ENCODE measurements at regions not wholly inside any gene's neighbourhood (a gene's known extent, or its start where the extent isn't known, plus 50 kb on each side); places are given as distances from the start of the nearest gene placed in this dataset.

GRCh38 chr3:76788206-76788605, 251.7 kb upstream of the ROBO2 start:
- Histone ChIP-seq H3K27me3 (no peaks in the 10 kb centered on the region), H3K9me3 (ENCODE audit: low read depth) (no peaks in the 10 kb centered on the region), H3K4me3 (no peak overlapping the region), H3K4me1 (ENCODE audit: low read depth) (no peaks in the 10 kb centered on the region), H3K27ac (no peak overlapping the region), H3K36me3 (no peaks in the 10 kb centered on the region)
- TF ChIP-seq, protein P1, sequence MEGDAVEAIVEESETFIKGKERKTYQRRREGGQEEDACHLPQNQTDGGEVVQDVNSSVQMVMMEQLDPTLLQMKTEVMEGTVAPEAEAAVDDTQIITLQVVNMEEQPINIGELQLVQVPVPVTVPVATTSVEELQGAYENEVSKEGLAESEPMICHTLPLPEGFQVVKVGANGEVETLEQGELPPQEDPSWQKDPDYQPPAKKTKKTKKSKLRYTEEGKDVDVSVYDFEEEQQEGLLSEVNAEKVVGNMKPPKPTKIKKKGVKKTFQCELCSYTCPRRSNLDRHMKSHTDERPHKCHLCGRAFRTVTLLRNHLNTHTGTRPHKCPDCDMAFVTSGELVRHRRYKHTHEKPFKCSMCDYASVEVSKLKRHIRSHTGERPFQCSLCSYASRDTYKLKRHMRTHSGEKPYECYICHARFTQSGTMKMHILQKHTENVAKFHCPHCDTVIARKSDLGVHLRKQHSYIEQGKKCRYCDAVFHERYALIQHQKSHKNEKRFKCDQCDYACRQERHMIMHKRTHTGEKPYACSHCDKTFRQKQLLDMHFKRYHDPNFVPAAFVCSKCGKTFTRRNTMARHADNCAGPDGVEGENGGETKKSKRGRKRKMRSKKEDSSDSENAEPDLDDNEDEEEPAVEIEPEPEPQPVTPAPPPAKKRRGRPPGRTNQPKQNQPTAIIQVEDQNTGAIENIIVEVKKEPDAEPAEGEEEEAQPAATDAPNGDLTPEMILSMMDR (IDR thresholded peaks at IDR 0.05; ENCODE audit: low read depth, low read length), result no peak
- DNase-seq (ENCODE audit: low read depth in 1 of 2, low spot score in 1 of 2), result no peak

- Histone ChIP-seq H3K27ac (no peak overlapping the region), H3K4me3 (no peak overlapping the region), H3K27me3 (no peaks in the 10 kb centered on the region), H3K4me1 (ENCODE audit: low read depth) (no peaks in the 10 kb centered on the region), H3K9me3 (ENCODE audit: low read depth) (no peaks in the 10 kb centered on the region), H3K36me3 (no peaks in the 10 kb centered on the region)
- TF ChIP-seq, protein P1 (IDR thresholded peaks at IDR 0.05; ENCODE audit: low read depth, low read length), result no peak
- DNase-seq (ENCODE audit: low read depth in 1 of 2, low spot score in 1 of 2), result no peak
Observed at GRCh38 chr3:76789237-76789636, 250.7 kb upstream of the ROBO2 start.

DNA sequence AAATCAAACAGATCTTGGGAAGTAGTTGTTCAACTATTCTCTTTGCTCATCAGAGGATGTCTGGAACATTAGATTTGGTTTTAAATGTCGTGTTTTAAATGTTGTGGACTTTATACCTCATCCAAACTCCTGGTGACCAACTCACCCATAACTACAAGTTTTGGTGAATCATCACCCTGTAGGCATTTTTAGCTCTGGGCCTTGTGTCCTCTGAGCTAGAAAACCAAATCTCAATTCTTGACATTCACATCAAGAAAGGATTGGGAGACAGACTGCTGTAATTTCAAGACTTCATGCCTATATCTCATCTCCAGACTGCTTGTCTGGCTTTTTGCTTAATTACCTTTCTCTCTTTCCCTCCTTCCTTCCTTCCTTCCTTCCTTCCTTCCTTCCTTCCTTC, 228.5 kb upstream of the ROBO2 start:
- Histone ChIP-seq H3K9me3 (ENCODE audit: low read depth) (no peaks in the 10 kb centered on the region), H3K36me3 (no peaks in the 10 kb centered on the region), H3K27me3 (no peaks in the 10 kb centered on the region), H3K27ac (no peak overlapping the region), H3K4me3 (no peak overlapping the region), H3K4me1 (ENCODE audit: low read depth) (no peaks in the 10 kb centered on the region)
- DNase-seq (ENCODE audit: low read depth in 1 of 2, low spot score in 1 of 2), result no peak
- TF ChIP-seq, protein P1 (IDR thresholded peaks at IDR 0.05; ENCODE audit: low read depth, low read length), result no peak

DNA sequence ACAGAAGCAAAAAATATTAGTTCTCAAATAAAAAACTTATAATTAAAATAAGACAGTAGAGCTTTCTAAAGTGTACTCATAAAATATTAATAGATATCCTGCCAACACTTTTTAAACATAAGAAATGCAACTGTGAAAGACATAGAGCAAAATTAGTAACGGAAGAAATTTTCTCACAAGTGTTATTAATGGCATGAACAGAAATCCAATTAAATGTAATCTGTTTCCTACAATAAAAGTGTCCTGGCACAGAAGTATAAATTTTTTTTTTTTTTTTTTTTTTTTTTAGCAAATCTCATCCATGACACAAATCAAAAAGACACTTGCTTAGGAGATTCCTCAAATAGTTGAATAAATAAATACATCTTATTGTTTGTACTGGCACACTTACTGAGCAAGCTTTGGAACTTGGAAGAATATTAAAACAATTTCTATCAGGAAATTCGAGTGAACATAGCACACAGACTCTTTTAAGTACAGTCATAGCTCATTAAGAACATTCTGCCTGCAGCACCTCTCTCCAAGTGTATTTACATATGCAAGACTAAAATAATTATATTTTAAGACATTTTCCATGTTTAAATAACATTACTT, 227.2 kb upstream of the ROBO2 start:
- no peaks in the 10 kb centered on the region for H3K36me3 ChIP-seq
- H3K4me1 ChIP-seq (ENCODE audit: low read depth), result no peaks in the 10 kb centered on the region
- H3K9me3 ChIP-seq (ENCODE audit: low read depth), result no peaks in the 10 kb centered on the region
- H3K27ac ChIP-seq, result no peak overlapping the region
- no peak overlapping the region for H3K4me3 ChIP-seq
- TF ChIP-seq, protein P1 (IDR thresholded peaks at IDR 0.05; ENCODE audit: low read depth, low read length), result no peak
- no peak for DNase-seq (ENCODE audit: low read depth in 1 of 2, low spot score in 1 of 2)
- no peaks in the 10 kb centered on the region for H3K27me3 ChIP-seq

- Histone ChIP-seq H3K9me3 (ENCODE audit: low read depth) (no peaks in the 10 kb centered on the region), H3K4me3 (no peak overlapping the region), H3K27me3 (no peaks in the 10 kb centered on the region), H3K27ac (no peak overlapping the region), H3K36me3 (no peaks in the 10 kb centered on the region), H3K4me1 (ENCODE audit: low read depth) (no peaks in the 10 kb centered on the region)
- TF ChIP-seq, protein P1 (IDR thresholded peaks at IDR 0.05; ENCODE audit: low read depth, low read length), result no peak
- no peak for DNase-seq (ENCODE audit: low read depth in 1 of 2, low spot score in 1 of 2)
Observed at GRCh38 chr3:76815561-76815960, 224.3 kb upstream of the ROBO2 start.

DNA sequence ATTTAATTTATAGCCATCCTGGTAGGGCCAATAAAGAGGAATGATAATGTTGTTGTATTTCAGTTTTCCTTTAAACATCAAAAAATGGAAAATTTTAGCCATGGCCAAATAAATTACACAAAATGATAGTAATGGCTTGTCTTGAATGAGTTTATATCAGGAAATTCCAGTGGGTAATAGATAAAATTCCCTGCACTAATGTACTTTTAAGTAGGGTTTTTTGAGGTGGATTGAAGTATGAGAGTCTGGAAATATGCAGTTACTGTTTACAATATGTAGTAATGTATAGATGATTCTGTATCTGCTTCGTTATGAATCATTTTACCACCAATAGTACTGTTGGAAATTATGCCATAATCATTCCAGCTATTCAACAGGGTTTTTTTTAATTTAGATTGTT, 219.4 kb upstream of the ROBO2 start:
- no peaks in the 10 kb centered on the region for H3K9me3 ChIP-seq (ENCODE audit: low read depth)
- no peaks in the 10 kb centered on the region for H3K27me3 ChIP-seq
- no peak for DNase-seq (ENCODE audit: low read depth in 1 of 2, low spot score in 1 of 2)
- H3K36me3 ChIP-seq, result no peaks in the 10 kb centered on the region
- no peak overlapping the region for H3K27ac ChIP-seq
- no peaks in the 10 kb centered on the region for H3K4me1 ChIP-seq (ENCODE audit: low read depth)
- TF ChIP-seq, protein P1 (IDR thresholded peaks at IDR 0.05; ENCODE audit: low read depth, low read length), result no peak
- H3K4me3 ChIP-seq, result no peak overlapping the region

Measured in cardiac muscle cell (in vitro differentiated cells and primary cell).